HG03196 (cell line): ENCODE measurements at regions not wholly inside any gene's neighbourhood (a gene's known extent, or its start where the extent isn't known, plus 50 kb on each side); places are given as distances from the start of the nearest gene placed in this dataset.

ENCODE experiments used
- ATAC-seq: cut with Tn5 transposase; IDR thresholded peaks from one replicate; pipeline ENCODE4 v1.9.1; 2021; ENCODE audit not compliant: unreplicated experiment

- ATAC-seq, result no peak
Observed at GRCh38 chr2:163370169-163370886, 365.5 kb downstream of the FIGN start.

- no peak for ATAC-seq
Observed at GRCh38 chr2:163369111-163369510, 366.7 kb downstream of the FIGN start.

GRCh38 chr2:163368655-163369054 is 367.2 kb downstream of the FIGN start:
- ATAC-seq, result no peak

DNA sequence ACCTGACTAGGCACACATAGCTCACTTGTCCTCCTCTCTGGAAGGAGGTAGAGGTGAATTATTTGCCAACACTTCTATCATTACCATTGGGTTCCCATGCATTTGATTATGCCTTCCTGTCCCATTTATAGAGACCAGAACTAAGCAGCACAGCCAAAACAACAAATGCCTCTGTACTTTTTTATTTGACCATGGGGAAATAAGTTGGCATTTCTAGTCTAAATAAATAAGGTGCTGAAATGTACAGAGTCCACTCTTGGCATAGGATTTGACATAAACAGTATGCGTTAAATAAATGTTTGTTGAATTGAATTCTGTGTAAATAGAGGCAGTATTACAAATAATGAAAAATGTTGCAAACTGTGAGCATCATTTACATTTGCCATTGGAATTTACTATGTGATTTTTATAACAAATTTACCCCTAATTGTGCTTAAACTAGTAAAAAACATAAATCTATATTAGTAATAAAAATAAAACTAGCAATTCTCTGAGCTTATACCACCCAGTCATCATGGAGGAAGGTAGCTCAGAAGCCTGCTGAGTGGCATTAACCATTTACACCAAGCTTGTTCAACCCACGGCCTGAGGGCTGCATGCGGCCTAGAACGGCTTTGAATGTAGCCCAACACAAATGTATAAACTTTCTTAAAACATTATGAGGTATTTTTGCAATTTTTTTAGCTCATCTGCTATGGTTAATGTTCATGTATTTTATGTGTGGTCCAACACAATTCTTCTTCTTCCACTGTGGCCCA is 367.8 kb downstream of the FIGN start:
- ATAC-seq, result no peak

- no peak for ATAC-seq
Observed at GRCh38 chr2:163364736-163365135, 371.1 kb downstream of the FIGN start.

GRCh38 chr2:163353551-163353950 is 382.3 kb downstream of the FIGN start:
- no peak for ATAC-seq

DNA sequence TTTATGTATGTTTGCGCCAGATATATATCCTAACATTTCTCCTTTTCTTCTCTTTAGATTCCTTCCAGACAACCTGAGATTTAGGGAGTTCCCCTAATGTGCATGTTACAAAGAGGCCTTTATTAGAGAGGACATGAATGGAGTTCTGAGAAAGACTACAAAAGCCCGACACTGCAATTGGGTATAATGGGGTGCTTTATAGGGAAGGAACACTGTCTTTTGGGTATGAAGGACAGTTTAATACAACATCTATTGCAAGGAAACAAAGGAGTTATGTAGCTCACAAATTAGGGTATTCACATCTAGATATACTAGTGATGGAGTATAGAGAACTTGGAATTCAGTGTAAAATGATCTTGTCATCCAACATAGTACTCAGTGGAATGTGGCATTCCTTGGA is 383.8 kb downstream of the FIGN start:
- ATAC-seq, result no peak

GRCh38 chr2:163351143-163351542 is 384.7 kb downstream of the FIGN start:
- no peak for ATAC-seq

GRCh38 chr2:163348857-163349380 is 386.9 kb downstream of the FIGN start:
- ATAC-seq, result no peak

DNA sequence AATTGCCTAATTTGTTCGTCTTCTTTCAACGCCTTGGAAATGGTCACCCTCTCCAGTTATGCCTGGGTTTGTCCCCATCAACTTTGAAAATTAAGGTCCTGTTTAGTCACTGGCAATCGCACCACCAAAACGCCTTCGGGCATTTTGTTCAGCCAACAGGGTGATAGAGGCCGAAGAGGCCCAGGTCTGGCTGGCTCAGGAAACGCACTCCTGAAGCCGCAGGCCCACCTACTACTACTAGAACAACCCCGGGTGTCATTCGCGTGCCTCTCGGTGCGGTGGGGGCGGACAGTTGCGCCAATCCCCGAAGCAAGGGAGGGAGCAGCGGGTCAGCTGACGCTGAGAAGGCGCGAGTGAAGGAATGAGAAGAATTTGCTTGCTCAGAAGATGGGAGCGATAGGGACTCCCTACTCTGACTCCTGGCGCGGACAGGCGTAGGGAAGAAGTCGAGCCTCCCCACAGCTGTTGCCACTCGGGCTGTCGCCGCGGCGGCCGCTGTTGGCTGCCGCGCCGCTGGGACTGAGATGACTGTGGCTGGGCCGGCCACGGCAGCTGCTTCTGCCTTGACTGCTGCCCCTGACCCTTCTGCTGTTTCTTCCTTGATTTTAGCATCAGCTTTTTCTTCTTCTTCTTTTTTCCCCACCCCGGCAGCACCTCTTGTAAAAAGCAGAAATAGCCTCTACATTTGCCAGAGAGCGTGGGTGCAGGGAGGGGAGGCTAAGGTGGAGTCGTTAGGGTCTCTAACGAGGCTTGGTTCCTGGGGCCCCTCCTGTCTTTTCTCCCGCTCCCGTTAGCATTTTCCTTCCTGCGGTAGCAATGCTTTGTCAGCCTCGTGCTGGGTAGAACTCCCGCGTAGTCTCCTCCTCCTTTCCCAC is 387.6 kb downstream of the FIGN start:
- ATAC-seq, result no peak

DNA sequence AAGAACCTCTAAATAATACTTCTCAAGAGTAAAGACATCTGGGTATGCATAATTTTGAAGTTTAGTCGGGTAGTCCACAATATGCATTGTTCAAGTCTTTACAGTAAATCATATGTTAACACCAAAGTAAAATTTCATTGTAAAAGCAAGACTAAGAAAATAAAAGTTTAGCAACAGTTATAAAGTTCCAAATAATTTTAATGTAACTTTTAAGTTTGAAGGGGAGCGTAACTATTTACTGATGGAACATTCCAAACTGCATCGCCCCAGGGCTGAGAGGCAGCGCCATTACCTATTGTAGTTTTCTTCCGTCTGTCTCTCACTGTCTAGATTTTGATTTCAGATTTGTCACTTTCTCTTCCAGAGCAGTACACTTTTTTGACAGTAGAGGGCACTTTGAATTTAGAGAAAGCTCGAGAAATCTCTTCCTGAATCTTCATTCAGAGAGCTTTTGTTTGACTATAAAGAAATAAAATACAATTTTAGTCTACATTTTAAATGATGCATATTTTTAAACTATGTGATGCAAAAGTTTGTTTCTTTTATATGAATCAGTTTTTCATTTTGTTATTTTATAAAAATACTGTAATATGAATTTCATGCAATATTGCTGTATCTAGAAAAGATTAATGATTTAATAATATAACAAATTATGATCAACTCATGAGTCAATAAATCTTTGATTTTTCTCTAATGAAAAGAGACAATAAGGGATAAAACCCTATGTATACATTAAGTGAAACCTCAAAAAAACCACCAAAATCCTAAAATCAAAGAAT is 389.8 kb downstream of the FIGN start:
- ATAC-seq, result peak; percentile 82

- ATAC-seq, result no peak
Observed at GRCh38 chr2:163343316-163343715, 392.5 kb downstream of the FIGN start.

GRCh38 chr2:163341426-163341825 is 394.4 kb downstream of the FIGN start:
- ATAC-seq, result no peak

DNA sequence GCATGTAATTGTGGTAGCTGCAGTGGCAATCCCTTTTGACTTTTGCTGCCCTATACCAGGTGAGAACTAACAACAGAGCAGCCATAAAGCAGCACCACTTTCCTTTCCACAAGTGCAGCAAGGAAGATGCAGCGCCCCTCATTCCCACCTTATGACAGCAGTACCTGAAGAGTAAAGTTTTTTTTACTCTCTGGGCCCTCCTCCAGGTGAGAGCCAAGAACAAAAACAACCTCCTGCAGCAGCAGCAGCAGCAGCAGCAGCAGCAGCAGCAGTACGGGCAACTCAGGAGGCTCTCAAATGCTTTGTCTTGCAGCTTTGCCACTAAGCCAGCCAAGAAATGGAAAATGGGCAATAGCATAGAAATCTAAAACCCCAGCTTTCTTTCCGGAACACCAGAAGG is 397.5 kb downstream of the FIGN start:
- ATAC-seq, result no peak

DNA sequence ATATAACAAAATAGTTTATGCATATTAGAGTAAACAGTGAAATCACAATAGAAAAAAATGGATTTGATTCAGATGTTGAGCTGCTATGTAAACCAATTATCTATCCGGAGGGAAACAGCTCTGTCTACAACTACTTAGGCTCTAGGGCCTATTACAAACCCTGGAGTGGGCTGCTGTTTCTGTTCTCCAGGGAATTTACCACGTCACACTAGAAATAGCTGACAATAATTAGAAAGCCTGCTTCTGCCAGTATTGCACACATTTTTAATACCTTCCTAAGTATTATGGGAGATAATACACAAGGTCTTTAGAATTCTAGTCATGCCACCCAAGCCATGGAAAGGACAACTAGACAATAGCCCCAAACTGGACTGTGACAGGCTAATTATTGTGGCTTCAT is 411.1 kb downstream of the FIGN start:
- ATAC-seq, result no peak

GRCh38 chr2:163319006-163319405 is 416.8 kb downstream of the FIGN start:
- no peak for ATAC-seq

- ATAC-seq, result no peak
Observed at GRCh38 chr2:163314712-163315111, 421.1 kb downstream of the FIGN start.

GRCh38 chr2:163312713-163313112 is 423.1 kb downstream of the FIGN start:
- no peak for ATAC-seq

GRCh38 chr2:163306647-163307046 is 429.2 kb downstream of the FIGN start:
- no peak for ATAC-seq

DNA sequence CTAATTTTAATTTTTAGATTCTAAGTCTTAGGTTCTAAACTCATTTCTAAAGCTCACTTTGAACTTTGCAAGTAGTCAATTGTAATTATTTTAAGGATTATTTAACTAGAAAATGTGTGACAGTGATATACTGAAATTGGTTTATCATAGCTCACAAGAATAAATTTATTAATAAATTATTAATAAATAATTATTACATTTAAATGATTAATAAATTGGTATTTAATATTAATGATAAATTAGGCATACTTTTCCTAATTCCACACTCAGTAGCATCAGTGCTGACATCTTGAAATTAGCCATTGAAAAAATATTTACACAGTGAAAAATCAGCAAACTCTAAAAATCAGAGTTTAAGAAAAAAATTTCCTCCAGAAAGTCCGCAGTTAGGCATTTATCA is 433.7 kb downstream of the FIGN start:
- no peak for ATAC-seq

- ATAC-seq, result no peak
Observed at GRCh38 chr2:163291790-163292189, 444.0 kb downstream of the FIGN start.
